Dermis blood vessel endothelial cell (primary cell): ENCODE measurements at regions not wholly inside any gene's neighbourhood (a gene's known extent, or its start where the extent isn't known, plus 50 kb on each side); places are given as distances from the start of the nearest gene placed in this dataset.

Experiments
- DNase-seq: peaks from one replicate; pipeline ENCODE4 v3.0.0; 2010

- DNase-seq = no peak
Measured at GRCh38 chr7:1359681-1360485, 99.4 kb downstream of the MICALL2 start.

- no peak for DNase-seq
Measured at GRCh38 chr7:1360521-1360971, 98.7 kb downstream of the MICALL2 start.

- no peak for DNase-seq
Measured at GRCh38 chr7:1361016-1361755, 98.1 kb downstream of the MICALL2 start.

- DNase-seq = no peak
Measured at GRCh38 chr7:1361756-1362125, 97.5 kb downstream of the MICALL2 start.

GRCh38 chr7:1362301-1362700 is 97.0 kb downstream of the MICALL2 start:
- no peak for DNase-seq

- DNase-seq = no peak
Measured at GRCh38 chr7:1364068-1364905, 95.0 kb downstream of the MICALL2 start.

GRCh38 chr7:1364906-1365570 is 94.2 kb downstream of the MICALL2 start:
- no peak for DNase-seq

GRCh38 chr7:1365846-1366245 is 93.4 kb downstream of the MICALL2 start:
- DNase-seq = no peak

GRCh38 chr7:1366801-1367405 is 92.4 kb downstream of the MICALL2 start:
- no peak for DNase-seq

- no peak for DNase-seq
Measured at GRCh38 chr7:1367501-1368183, 91.6 kb downstream of the MICALL2 start.

- no peak for DNase-seq
Measured at GRCh38 chr7:1368184-1368681, 91.0 kb downstream of the MICALL2 start.

GRCh38 chr7:1368682-1369571 is 90.3 kb downstream of the MICALL2 start:
- peak; percentile 6 for DNase-seq

- DNase-seq = no peak
Measured at GRCh38 chr7:1369916-1370657, 89.2 kb downstream of the MICALL2 start.

- no peak for DNase-seq
Measured at GRCh38 chr7:1370738-1371137, 88.5 kb downstream of the MICALL2 start.

- no peak for DNase-seq
Measured at GRCh38 chr7:1372063-1372462, 87.2 kb downstream of the MICALL2 start.

GRCh38 chr7:1372671-1373379 is 86.4 kb downstream of the MICALL2 start:
- no peak for DNase-seq

- DNase-seq = no peak
Measured at GRCh38 chr7:1377111-1377909, 82.0 kb downstream of the MICALL2 start.
